Endothelial cell of umbilical vein (primary cell): ENCODE measurements at regions not wholly inside any gene's neighbourhood (a gene's known extent, or its start where the extent isn't known, plus 50 kb on each side); places are given as distances from the start of the nearest gene placed in this dataset.

ENCODE experiments used
- BruUV-seq: library from RNA; stranded (reverse); fragments of 400-500 nt; replicated peaks from 2 replicates; lab custom pipeline; 2021; lab: Mats Ljungman, UMichigan
- CTCF ChIA-PET: fragments of 300-600, 350-600 bp; sonication (Branson Sonifier 250); formaldehyde crosslinking; loops from one replicate; lab custom pipeline; 2021; ENCODE audit warnings: antibody characterized with exemption, inconsistent platforms; lab: Charles Lee
- POLR2A ChIA-PET: fragments of 300-600, 350-600 bp; sonication (Branson Sonifier 250); formaldehyde crosslinking; loops from one replicate; lab custom pipeline; 2021; ENCODE audit warnings: antibody characterized with exemption, inconsistent platforms; lab: Charles Lee
- DNase-seq: peaks from one replicate; pipeline ENCODE4 v3.0.0-alpha.2; 2011; ENCODE audit warnings: low read depth, low spot score
- FAIRE-seq: peaks from 2 replicates; lab custom pipeline; 2011; peaks lifted over from hg19 to GRCh38; lab: Jason Lieb, UNC
- H2AFZ ChIP-seq: 2 replicates; pipeline ENCODE4 v1.6.0; 2012; ENCODE audit warnings: low read depth, low read length, control low read depth, inconsistent platforms
- H3K27ac ChIP-seq: 2 replicates; pipeline ENCODE4 v1.5.1; 2011; ENCODE audit warnings: low read depth, mild to moderate bottlenecking, control low read depth, low read length, moderate library complexity; ENCODE audit not compliant: insufficient read depth
- H3K27me3 ChIP-seq, 2 experiments: 2 replicates each; pipeline versions ENCODE4 v1.6.0 to v1.6.1; 2011; ENCODE audit warnings: low read length in 2 of 2, mixed read lengths in 1 of 2; ENCODE audit not compliant: control insufficient read depth in 2 of 2, insufficient read depth in 2 of 2
- H3K36me3 ChIP-seq, 2 experiments: 2 replicates in 1 of 2; 3 replicates in 1 of 2; pipeline ENCODE4 v1.5.1; 2011; ENCODE audit warnings: low read length in 2 of 2, mild to moderate bottlenecking in 1 of 2, moderate library complexity in 1 of 2; ENCODE audit not compliant: control insufficient read depth in 2 of 2, insufficient read depth in 2 of 2; ENCODE audit errors: extremely low read depth in 1 of 2
- H3K4me1 ChIP-seq: 3 replicates; pipeline ENCODE4 v1.5.1; 2011; ENCODE audit warnings: mild to moderate bottlenecking, low read length; ENCODE audit not compliant: control insufficient read depth, insufficient read depth; ENCODE audit errors: extremely low read depth
- H3K4me2 ChIP-seq: 2 replicates; pipeline ENCODE4 v1.6.1; 2011; ENCODE audit warnings: low read length, control low read depth, mixed read lengths; ENCODE audit not compliant: insufficient read depth
- H3K4me3 ChIP-seq, 3 experiments: fragments of 200-600 bp in 1 of 3; sonication (generic), shearing (Covaris generic) in 1 of 3; replicated peaks in 1 of 3; 2 replicates each; pipeline ENCODE4 v1.5.1; 2011 to 2016; ENCODE audit warnings: control low read depth in 3 of 3, low read length in 3 of 3, mild to moderate bottlenecking in 2 of 3, inconsistent platforms in 1 of 3, low read depth in 1 of 3, moderate library complexity in 1 of 3; ENCODE audit not compliant: insufficient read depth in 1 of 3
- H3K79me2 ChIP-seq: 2 replicates; pipeline ENCODE4 v1.6.0; 2012; ENCODE audit warnings: low read length, inconsistent platforms; ENCODE audit not compliant: control insufficient read depth, insufficient read depth
- H3K9ac ChIP-seq: replicated peaks from 2 replicates; pipeline ENCODE3; 2011; ENCODE audit warnings: low read length, control low read depth; ENCODE audit not compliant: insufficient read depth; ENCODE audit errors: extremely low read depth
- H3K9me1 ChIP-seq: replicated peaks from 3 replicates; pipeline ENCODE4 v1.6.0; 2011; ENCODE audit warnings: mild to moderate bottlenecking, low read length; ENCODE audit not compliant: control insufficient read depth, insufficient read depth; ENCODE audit errors: extremely low read depth
- H3K9me3 ChIP-seq: replicated peaks from 2 replicates; pipeline ENCODE4 v1.5.1; 2012; ENCODE audit warnings: low read length, inconsistent platforms; ENCODE audit not compliant: control insufficient read depth, insufficient read depth
- H4K20me1 ChIP-seq: replicated peaks from 2 replicates; pipeline ENCODE3; 2011; ENCODE audit warnings: mild to moderate bottlenecking, low read length; ENCODE audit not compliant: control insufficient read depth, insufficient read depth; ENCODE audit errors: extremely low read depth
- EZH2 ChIP-seq: IDR thresholded peaks from 2 replicates; pipeline ENCODE4 v1.6.1; 2012; ENCODE audit warnings: borderline replicate concordance, low read depth, mild to moderate bottlenecking, moderate library complexity, low read length, inconsistent platforms; ENCODE audit not compliant: severe bottlenecking
- FOS ChIP-seq: IDR thresholded peaks from 2 replicates; pipeline ENCODE4 v1.6.1; 2011; ENCODE audit warnings: mild to moderate bottlenecking, low read length, moderate library complexity, borderline replicate concordance; ENCODE audit not compliant: insufficient read depth
- GATA2 ChIP-seq: IDR thresholded peaks from 2 replicates; pipeline ENCODE4 v1.7.0; 2011; ENCODE audit warnings: low read depth, mild to moderate bottlenecking, moderate library complexity, mixed read lengths, low read length; ENCODE audit not compliant: insufficient read length, insufficient read depth
- JUN ChIP-seq: IDR thresholded peaks from 2 replicates; pipeline ENCODE4 v1.6.1; 2011; ENCODE audit warnings: borderline replicate concordance, low read depth; ENCODE audit not compliant: insufficient read length, insufficient read depth
- MYC ChIP-seq: IDR thresholded peaks from one replicate; pipeline ENCODE4 v1.6.1; 2011; ENCODE audit warnings: mild to moderate bottlenecking, low read depth, low read length
- POLR2A ChIP-seq: IDR thresholded peaks from 2 replicates; pipeline ENCODE4 v1.6.1; 2012; ENCODE audit warnings: low read depth, mild to moderate bottlenecking, control low read depth, low read length
- POLR2AphosphoS5 ChIP-seq: IDR thresholded peaks from 2 replicates; pipeline ENCODE4 v1.6.1; 2012; ENCODE audit warnings: low read depth, mild to moderate bottlenecking, control low read depth, low read length, moderate library complexity; ENCODE audit not compliant: insufficient read depth
- dilution Hi-C: fragments of 300-500 bp; cut with MboI; formaldehyde crosslinking; loops from one replicate; pipeline ENCODE4 v1.15.0; 2019; ENCODE audit warnings: low sequenced_read_pairs; ENCODE audit not compliant: extremely low pct_ligation_motif_present
- intact Hi-C: fragments of 100-400 bp; cut with micrococcal nuclease; formaldehyde crosslinking; loops from one replicate; pipeline ENCODE4 v1.10.0; 2022
- TF ChIP-seq, protein P1 (sequence below): IDR thresholded peaks from 2 replicates; pipeline ENCODE4 v1.6.1; 2011; ENCODE audit not compliant: insufficient read depth, insufficient read length
- TF ChIP-seq, protein P2 (sequence below), 2 donors: IDR thresholded peaks; 1 replicate in 1 of 2; 2 replicates in 1 of 2; pipeline ENCODE4 v1.5.1; 2011; ENCODE audit warnings: low read length in 2 of 2, mild to moderate bottlenecking in 2 of 2, moderate library complexity in 2 of 2, control low read depth in 1 of 2, inconsistent platforms in 1 of 2, low read depth in 1 of 2; ENCODE audit not compliant: insufficient read depth in 1 of 2; ENCODE audit errors: extremely low read depth in 1 of 2

DNA sequence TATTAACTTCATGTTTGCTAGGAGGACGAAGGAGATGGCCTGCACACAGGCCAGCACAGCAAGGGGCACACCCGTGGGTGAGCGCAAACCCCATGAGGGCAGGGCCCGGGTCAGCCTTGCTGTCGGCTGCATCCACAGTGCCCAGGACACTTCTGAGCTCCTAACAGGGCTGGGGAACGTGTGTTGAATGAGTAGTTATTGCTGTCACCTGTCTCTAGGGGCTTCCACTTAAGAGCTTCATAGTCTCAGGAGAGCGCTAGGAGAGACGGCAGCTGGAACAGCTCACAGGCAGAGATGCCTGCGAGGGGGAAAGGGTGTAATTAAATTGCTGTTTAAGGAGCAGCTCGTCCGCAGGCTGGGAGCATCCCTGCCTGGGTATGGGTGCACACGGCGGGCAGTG is 91.4 kb upstream of the NEURL1B start:
- intact Hi-C loops = no loop called here
- H3K36me3 ChIP-seq = no peaks in the 10 kb centered on the region
- FAIRE-seq = no peak
- H3K4me2 ChIP-seq = no peak overlapping the region
- no peak overlapping the region for H3K27ac ChIP-seq
- H3K79me2 ChIP-seq = no peaks in the 10 kb centered on the region
- H3K9me3 ChIP-seq = no peaks in the 10 kb centered on the region
- peaks cover 0 to 2% of the 10 kb centered on the region in 2 experiments for H3K27me3 ChIP-seq
- H3K4me3 ChIP-seq = no peak overlapping the region
- dilution Hi-C loops = no loop called here
- no TSS peak for BruUV-seq
- DNase-seq = no peak
- H2AFZ ChIP-seq = no peak overlapping the region
- TF ChIP-seq POLR2AphosphoS5 (no peak), MYC (no peak), EZH2 (no peak), JUN (no peak), GATA2 (no peak), FOS (no peak), POLR2A (no peak)
- TF ChIP-seq, protein P1, sequence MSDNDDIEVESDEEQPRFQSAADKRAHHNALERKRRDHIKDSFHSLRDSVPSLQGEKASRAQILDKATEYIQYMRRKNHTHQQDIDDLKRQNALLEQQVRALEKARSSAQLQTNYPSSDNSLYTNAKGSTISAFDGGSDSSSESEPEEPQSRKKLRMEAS = no peak
- TF ChIP-seq, protein P2, sequence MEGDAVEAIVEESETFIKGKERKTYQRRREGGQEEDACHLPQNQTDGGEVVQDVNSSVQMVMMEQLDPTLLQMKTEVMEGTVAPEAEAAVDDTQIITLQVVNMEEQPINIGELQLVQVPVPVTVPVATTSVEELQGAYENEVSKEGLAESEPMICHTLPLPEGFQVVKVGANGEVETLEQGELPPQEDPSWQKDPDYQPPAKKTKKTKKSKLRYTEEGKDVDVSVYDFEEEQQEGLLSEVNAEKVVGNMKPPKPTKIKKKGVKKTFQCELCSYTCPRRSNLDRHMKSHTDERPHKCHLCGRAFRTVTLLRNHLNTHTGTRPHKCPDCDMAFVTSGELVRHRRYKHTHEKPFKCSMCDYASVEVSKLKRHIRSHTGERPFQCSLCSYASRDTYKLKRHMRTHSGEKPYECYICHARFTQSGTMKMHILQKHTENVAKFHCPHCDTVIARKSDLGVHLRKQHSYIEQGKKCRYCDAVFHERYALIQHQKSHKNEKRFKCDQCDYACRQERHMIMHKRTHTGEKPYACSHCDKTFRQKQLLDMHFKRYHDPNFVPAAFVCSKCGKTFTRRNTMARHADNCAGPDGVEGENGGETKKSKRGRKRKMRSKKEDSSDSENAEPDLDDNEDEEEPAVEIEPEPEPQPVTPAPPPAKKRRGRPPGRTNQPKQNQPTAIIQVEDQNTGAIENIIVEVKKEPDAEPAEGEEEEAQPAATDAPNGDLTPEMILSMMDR (IDR thresholded peaks at IDR 0.05; ENCODE audit: extremely low read depth in 1 of 2, insufficient read depth in 1 of 2, low read depth in 1 of 2, low read length in 2 of 2) = no peak
- H3K9me1 ChIP-seq = no peaks in the 10 kb centered on the region
- H3K9ac ChIP-seq = no peak overlapping the region
- no peaks in the 10 kb centered on the region for H4K20me1 ChIP-seq
- ChIA-PET CTCF (no interaction called here), POLR2A (no interaction called here)
- no peaks in the 10 kb centered on the region for H3K4me1 ChIP-seq
